ENCODE measurements at regions not wholly inside any gene's neighbourhood (a gene's known extent, or its start where the extent isn't known, plus 50 kb on each side); places are given as distances from the start of the nearest gene placed in this dataset.

GRCh38 chr11:112771851-112772250, 189.4 kb upstream of the NCAM1 start:
- TF ChIP-seq POLR2A (IDR thresholded peaks at IDR 0.05) (no peak), CTCF (IDR thresholded peaks at IDR 0.05) (no peak)
